HepG2 (cell line): ENCODE measurements at regions not wholly inside any gene's neighbourhood (a gene's known extent, or its start where the extent isn't known, plus 50 kb on each side); places are given as distances from the start of the nearest gene placed in this dataset.
"Not testable (repeated sequence)": the region's sequence is repeated elsewhere in the genome, so short reads cannot be mapped to it uniquely, and the experiment has no call there.

Experiments used
- EP300 ChIP-seq, 3 experiments: sonication (generic) in 1 of 3; formaldehyde crosslinking in 1 of 3; IDR thresholded peaks; 2 replicates each; pipeline versions ENCODE4 v1.5.1 to v1.6.1; 2011 to 2020; ENCODE audit warnings: low read depth in 2 of 3, low read length in 2 of 3, borderline replicate concordance in 1 of 3, improper control_type of control experiment in 1 of 3, mild to moderate bottlenecking in 1 of 3, missing genetic modification reagents in 1 of 3, moderate library complexity in 1 of 3
- KDM4B ChIP-seq: sonication (generic); formaldehyde crosslinking; IDR thresholded peaks from 2 replicates; pipeline ENCODE4 v1.4.0; 2020; ENCODE audit warnings: missing genetic modification reagents
- MEIS2 ChIP-seq: sonication (generic); formaldehyde crosslinking; IDR thresholded peaks from 2 replicates; pipeline ENCODE4 v1.9.0; 2021; ENCODE audit warnings: mild to moderate bottlenecking, missing genetic modification reagents
- NCOA2 ChIP-seq: sonication (generic); formaldehyde crosslinking; IDR thresholded peaks from 2 replicates; pipeline ENCODE4 v1.8.0; 2022; ENCODE audit warnings: inconsistent platforms
- PPARG ChIP-seq: conservative IDR thresholded peaks from 2 replicates; pipeline ENCODE4 v1.6.1; 2016; ENCODE audit warnings: missing biosample characterization, missing genetic modification reagents
- SKI ChIP-seq: fragments of 450-650 bp; IDR thresholded peaks from one replicate; pipeline ENCODE4 v1.6.1; 2018; ENCODE audit warnings: mild to moderate bottlenecking; ENCODE audit not compliant: partially characterized antibody
- TAF15 ChIP-seq: fragments of 200-400 bp; formaldehyde crosslinking; IDR thresholded peaks from one replicate; pipeline ENCODE4 v1.6.1; 2018; ENCODE audit warnings: mild to moderate bottlenecking, low read depth, low read length; ENCODE audit not compliant: poor library complexity, severe bottlenecking
- TCF12 ChIP-seq, 2 experiments: fragments of 450-650 bp in 1 of 2; sonication (generic) in 1 of 2; formaldehyde crosslinking in 1 of 2; IDR thresholded peaks; 2 replicates each; pipeline versions ENCODE4 v1.6.1 to v1.8.0; 2017 to 2022; ENCODE audit warnings: antibody characterized with exemption in 1 of 2, mild to moderate bottlenecking in 1 of 2, missing genetic modification reagents in 1 of 2, moderate library complexity in 1 of 2
- TEAD2 ChIP-seq: sonication (generic); formaldehyde crosslinking; IDR thresholded peaks from 2 replicates; pipeline ENCODE4 v1.9.0; 2021; ENCODE audit warnings: missing genetic modification reagents
- TRIM24 ChIP-seq: sonication (generic); formaldehyde crosslinking; IDR thresholded peaks from 2 replicates; pipeline ENCODE4 v1.8.0; 2022; ENCODE audit warnings: mild to moderate bottlenecking, missing genetic modification reagents
- ZNF274 ChIP-seq: sonication (generic); formaldehyde crosslinking; IDR thresholded peaks from 2 replicates; pipeline ENCODE4 v1.5.1; 2020; ENCODE audit warnings: mild to moderate bottlenecking, missing genetic modification reagents
- ZNF589 ChIP-seq: sonication (generic); formaldehyde crosslinking; conservative IDR thresholded peaks from 2 replicates; pipeline ENCODE4 v1.8.0; 2022; ENCODE audit warnings: mild to moderate bottlenecking, moderate library complexity, missing genetic modification reagents
- ZNF792 ChIP-seq: IDR thresholded peaks from 2 replicates; pipeline ENCODE4 v1.6.1; 2016
- TF ChIP-seq, protein P1 (sequence below): IDR thresholded peaks from 2 replicates; pipeline ENCODE4 v1.4.0; 2020; ENCODE audit warnings: mild to moderate bottlenecking, missing genetic modification reagents

- TF ChIP-seq EP300 (IDR thresholded peaks at IDR 0.05; ENCODE audit: low read depth in 2 of 2, low read length in 2 of 2); EP300 (CRISPR knock-in tag; IDR thresholded peaks at IDR 0.05; ENCODE audit: borderline replicate concordance); TRIM24 (CRISPR knock-in tag); ZNF589 (CRISPR knock-in tag); TEAD2 (CRISPR knock-in tag); TCF12 (IDR thresholded peaks at IDR 0.05); TCF12 (CRISPR knock-in tag; IDR thresholded peaks at IDR 0.05); SKI; NCOA2; ZNF792 (CRISPR knock-in tag); MEIS2 (CRISPR knock-in tag); PPARG (CRISPR knock-in tag); KDM4B (CRISPR knock-in tag); ZNF274 (CRISPR knock-in tag); TAF15: not testable (repeated sequence)
- TF ChIP-seq, protein P1, sequence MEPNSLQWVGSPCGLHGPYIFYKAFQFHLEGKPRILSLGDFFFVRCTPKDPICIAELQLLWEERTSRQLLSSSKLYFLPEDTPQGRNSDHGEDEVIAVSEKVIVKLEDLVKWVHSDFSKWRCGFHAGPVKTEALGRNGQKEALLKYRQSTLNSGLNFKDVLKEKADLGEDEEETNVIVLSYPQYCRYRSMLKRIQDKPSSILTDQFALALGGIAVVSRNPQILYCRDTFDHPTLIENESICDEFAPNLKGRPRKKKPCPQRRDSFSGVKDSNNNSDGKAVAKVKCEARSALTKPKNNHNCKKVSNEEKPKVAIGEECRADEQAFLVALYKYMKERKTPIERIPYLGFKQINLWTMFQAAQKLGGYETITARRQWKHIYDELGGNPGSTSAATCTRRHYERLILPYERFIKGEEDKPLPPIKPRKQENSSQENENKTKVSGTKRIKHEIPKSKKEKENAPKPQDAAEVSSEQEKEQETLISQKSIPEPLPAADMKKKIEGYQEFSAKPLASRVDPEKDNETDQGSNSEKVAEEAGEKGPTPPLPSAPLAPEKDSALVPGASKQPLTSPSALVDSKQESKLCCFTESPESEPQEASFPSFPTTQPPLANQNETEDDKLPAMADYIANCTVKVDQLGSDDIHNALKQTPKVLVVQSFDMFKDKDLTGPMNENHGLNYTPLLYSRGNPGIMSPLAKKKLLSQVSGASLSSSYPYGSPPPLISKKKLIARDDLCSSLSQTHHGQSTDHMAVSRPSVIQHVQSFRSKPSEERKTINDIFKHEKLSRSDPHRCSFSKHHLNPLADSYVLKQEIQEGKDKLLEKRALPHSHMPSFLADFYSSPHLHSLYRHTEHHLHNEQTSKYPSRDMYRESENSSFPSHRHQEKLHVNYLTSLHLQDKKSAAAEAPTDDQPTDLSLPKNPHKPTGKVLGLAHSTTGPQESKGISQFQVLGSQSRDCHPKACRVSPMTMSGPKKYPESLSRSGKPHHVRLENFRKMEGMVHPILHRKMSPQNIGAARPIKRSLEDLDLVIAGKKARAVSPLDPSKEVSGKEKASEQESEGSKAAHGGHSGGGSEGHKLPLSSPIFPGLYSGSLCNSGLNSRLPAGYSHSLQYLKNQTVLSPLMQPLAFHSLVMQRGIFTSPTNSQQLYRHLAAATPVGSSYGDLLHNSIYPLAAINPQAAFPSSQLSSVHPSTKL (CRISPR knock-in tag) = not testable (repeated sequence)
Measured at GRCh38 chr11:24274214-24274781, 222.6 kb upstream of the LUZP2 start.
